ENCODE measurements at regions not wholly inside any gene's neighbourhood (a gene's known extent, or its start where the extent isn't known, plus 50 kb on each side); places are given as distances from the start of the nearest gene placed in this dataset.

DNA sequence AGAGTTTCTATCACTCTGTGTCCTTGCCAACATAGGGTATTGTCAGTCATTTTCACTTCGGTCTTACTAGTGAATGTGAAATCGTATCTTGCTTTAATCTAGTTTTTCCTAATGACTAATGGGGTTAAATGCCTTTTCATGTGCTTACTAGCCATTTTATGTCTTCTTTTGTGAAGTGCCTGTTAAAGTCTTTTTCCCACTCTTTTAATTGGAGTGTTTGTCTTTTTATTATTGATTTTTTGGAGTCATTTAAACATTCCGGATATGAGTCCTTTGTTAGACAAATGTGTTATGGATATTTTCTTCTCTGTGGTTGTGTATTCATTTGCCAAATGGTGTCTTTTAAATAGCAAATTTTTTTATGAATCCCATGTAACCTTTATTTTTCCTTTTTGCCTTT, 194.6 kb downstream of the CDH26 start:
- TF ChIP-seq, protein P1, sequence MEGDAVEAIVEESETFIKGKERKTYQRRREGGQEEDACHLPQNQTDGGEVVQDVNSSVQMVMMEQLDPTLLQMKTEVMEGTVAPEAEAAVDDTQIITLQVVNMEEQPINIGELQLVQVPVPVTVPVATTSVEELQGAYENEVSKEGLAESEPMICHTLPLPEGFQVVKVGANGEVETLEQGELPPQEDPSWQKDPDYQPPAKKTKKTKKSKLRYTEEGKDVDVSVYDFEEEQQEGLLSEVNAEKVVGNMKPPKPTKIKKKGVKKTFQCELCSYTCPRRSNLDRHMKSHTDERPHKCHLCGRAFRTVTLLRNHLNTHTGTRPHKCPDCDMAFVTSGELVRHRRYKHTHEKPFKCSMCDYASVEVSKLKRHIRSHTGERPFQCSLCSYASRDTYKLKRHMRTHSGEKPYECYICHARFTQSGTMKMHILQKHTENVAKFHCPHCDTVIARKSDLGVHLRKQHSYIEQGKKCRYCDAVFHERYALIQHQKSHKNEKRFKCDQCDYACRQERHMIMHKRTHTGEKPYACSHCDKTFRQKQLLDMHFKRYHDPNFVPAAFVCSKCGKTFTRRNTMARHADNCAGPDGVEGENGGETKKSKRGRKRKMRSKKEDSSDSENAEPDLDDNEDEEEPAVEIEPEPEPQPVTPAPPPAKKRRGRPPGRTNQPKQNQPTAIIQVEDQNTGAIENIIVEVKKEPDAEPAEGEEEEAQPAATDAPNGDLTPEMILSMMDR (IDR thresholded peaks at IDR 0.05) = no peak
- TF ChIP-seq MYC (IDR thresholded peaks at IDR 0.05; ENCODE audit: borderline replicate concordance, low read length) (no peak), BHLHE40 (IDR thresholded peaks at IDR 0.05; ENCODE audit: low read depth, low read length) (no peak), CBX2 (IDR thresholded peaks at IDR 0.05; ENCODE audit: borderline replicate concordance, low read depth) (no peak), RCOR1 (IDR thresholded peaks at IDR 0.05; ENCODE audit: low read depth, low read length) (no peak), RFX5 (IDR thresholded peaks at IDR 0.05) (no peak)
